ENCODE measurements at regions not wholly inside any gene's neighbourhood (a gene's known extent, or its start where the extent isn't known, plus 50 kb on each side); places are given as distances from the start of the nearest gene placed in this dataset.

DNA sequence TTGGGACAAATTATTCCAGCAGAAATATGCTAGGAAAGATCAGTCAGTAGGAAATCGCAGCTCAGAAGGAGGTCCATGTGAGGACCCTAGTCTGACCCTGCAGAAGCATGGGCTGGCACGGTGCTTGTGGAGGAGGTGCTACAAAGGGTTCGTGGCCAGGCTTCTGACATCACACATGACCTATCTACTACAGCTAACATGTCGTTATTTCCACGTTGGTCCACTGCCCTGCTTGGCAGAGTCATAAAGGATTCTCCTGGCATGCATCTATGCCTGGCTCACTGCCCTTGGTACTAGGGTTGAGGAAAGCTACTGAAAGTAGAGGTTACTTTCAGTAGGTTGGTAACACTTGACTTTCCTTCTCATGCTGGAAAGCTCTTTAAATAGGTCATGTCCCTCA, 118.1 kb upstream of the SHISA6 start:
- ATAC-seq, result no peak
- intact Hi-C loops (cut with micrococcal nuclease; ENCODE audit: unreplicated experiment), result no loop called here
- Histone ChIP-seq H3K9ac (ENCODE audit: control insufficient read depth, insufficient read depth, low read length) (no peak overlapping the region), H3K4me1 (ENCODE audit: control insufficient read depth, insufficient read depth, low read length) (no peaks in the 10 kb centered on the region), H3K27me3 (replicated peaks in 1 of 2; ENCODE audit: control insufficient read depth in 2 of 2, insufficient read depth in 2 of 2, low read length in 1 of 2) (no peaks in the 10 kb centered on the region), H3K27ac (ENCODE audit: control insufficient read depth, insufficient read depth) (no peak overlapping the region), H3K79me2 (ENCODE audit: control insufficient read depth, insufficient read depth, low read length) (no peaks in the 10 kb centered on the region), H3K4me2 (ENCODE audit: control insufficient read depth, insufficient read depth) (no peak overlapping the region), H3K36me3 (ENCODE audit: control insufficient read depth in 2 of 2, insufficient read depth in 2 of 2, low read length in 1 of 2) (no peaks in the 10 kb centered on the region), H3K9me3 (replicated peaks; ENCODE audit: control insufficient read depth, insufficient read depth, low read length) (no peaks in the 10 kb centered on the region), H2AFZ (ENCODE audit: control insufficient read depth, low read depth, low read length) (no peak overlapping the region), H3K4me3 (no peak overlapping the region), H4K20me1 (ENCODE audit: control insufficient read depth, insufficient read depth) (no peaks in the 10 kb centered on the region)
- 6% methylated on average over 5 of the region's 5 CpGs for WGBS (ENCODE audit: insufficient coverage, insufficient replicate concordance, low lambda C conversion rate, missing lambda C conversion rate)
- POLR2A ChIA-PET, result no interaction called here
- DNase-seq (ENCODE audit: low read depth, low spot score), result no peak
- RAD21 ChIA-PET (ENCODE audit: unreplicated experiment), result no interaction called here
- no peak for FAIRE-seq
- in situ Hi-C loops (cut with MboI), result no loop called here
- SMC1A ChIA-PET (ENCODE audit: uncharacterized antibody, unreplicated experiment), result no interaction called here
- TF ChIP-seq IRF4 (IDR thresholded peaks at IDR 0.05; ENCODE audit: low read depth, low read length), result no peak
- no peak for TF ChIP-seq NBN (IDR thresholded peaks at IDR 0.05)
- TF ChIP-seq GATAD2B (conservative IDR thresholded peaks at IDR 0.05; ENCODE audit: low read depth), result no peak
- TF ChIP-seq, protein P1, sequence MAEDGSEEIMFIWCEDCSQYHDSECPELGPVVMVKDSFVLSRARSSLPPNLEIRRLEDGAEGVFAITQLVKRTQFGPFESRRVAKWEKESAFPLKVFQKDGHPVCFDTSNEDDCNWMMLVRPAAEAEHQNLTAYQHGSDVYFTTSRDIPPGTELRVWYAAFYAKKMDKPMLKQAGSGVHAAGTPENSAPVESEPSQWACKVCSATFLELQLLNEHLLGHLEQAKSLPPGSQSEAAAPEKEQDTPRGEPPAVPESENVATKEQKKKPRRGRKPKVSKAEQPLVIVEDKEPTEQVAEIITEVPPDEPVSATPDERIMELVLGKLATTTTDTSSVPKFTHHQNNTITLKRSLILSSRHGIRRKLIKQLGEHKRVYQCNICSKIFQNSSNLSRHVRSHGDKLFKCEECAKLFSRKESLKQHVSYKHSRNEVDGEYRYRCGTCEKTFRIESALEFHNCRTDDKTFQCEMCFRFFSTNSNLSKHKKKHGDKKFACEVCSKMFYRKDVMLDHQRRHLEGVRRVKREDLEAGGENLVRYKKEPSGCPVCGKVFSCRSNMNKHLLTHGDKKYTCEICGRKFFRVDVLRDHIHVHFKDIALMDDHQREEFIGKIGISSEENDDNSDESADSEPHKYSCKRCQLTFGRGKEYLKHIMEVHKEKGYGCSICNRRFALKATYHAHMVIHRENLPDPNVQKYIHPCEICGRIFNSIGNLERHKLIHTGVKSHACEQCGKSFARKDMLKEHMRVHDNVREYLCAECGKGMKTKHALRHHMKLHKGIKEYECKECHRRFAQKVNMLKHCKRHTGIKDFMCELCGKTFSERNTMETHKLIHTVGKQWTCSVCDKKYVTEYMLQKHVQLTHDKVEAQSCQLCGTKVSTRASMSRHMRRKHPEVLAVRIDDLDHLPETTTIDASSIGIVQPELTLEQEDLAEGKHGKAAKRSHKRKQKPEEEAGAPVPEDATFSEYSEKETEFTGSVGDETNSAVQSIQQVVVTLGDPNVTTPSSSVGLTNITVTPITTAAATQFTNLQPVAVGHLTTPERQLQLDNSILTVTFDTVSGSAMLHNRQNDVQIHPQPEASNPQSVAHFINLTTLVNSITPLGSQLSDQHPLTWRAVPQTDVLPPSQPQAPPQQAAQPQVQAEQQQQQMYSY (CRISPR knock-in tag; IDR thresholded peaks at IDR 0.05), result no peak
- TF ChIP-seq, protein P2, sequence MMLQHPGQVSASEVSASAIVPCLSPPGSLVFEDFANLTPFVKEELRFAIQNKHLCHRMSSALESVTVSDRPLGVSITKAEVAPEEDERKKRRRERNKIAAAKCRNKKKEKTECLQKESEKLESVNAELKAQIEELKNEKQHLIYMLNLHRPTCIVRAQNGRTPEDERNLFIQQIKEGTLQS (IDR thresholded peaks at IDR 0.05; ENCODE audit: borderline replicate concordance, extremely low read depth, low read depth, low read length), result no peak
- TF ChIP-seq, protein P3, sequence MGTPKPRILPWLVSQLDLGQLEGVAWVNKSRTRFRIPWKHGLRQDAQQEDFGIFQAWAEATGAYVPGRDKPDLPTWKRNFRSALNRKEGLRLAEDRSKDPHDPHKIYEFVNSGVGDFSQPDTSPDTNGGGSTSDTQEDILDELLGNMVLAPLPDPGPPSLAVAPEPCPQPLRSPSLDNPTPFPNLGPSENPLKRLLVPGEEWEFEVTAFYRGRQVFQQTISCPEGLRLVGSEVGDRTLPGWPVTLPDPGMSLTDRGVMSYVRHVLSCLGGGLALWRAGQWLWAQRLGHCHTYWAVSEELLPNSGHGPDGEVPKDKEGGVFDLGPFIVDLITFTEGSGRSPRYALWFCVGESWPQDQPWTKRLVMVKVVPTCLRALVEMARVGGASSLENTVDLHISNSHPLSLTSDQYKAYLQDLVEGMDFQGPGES (IDR thresholded peaks at IDR 0.05), result no peak
- TF ChIP-seq JUND (IDR thresholded peaks at IDR 0.05; ENCODE audit: low read depth, low read length), result no peak
- TF ChIP-seq, protein P4, sequence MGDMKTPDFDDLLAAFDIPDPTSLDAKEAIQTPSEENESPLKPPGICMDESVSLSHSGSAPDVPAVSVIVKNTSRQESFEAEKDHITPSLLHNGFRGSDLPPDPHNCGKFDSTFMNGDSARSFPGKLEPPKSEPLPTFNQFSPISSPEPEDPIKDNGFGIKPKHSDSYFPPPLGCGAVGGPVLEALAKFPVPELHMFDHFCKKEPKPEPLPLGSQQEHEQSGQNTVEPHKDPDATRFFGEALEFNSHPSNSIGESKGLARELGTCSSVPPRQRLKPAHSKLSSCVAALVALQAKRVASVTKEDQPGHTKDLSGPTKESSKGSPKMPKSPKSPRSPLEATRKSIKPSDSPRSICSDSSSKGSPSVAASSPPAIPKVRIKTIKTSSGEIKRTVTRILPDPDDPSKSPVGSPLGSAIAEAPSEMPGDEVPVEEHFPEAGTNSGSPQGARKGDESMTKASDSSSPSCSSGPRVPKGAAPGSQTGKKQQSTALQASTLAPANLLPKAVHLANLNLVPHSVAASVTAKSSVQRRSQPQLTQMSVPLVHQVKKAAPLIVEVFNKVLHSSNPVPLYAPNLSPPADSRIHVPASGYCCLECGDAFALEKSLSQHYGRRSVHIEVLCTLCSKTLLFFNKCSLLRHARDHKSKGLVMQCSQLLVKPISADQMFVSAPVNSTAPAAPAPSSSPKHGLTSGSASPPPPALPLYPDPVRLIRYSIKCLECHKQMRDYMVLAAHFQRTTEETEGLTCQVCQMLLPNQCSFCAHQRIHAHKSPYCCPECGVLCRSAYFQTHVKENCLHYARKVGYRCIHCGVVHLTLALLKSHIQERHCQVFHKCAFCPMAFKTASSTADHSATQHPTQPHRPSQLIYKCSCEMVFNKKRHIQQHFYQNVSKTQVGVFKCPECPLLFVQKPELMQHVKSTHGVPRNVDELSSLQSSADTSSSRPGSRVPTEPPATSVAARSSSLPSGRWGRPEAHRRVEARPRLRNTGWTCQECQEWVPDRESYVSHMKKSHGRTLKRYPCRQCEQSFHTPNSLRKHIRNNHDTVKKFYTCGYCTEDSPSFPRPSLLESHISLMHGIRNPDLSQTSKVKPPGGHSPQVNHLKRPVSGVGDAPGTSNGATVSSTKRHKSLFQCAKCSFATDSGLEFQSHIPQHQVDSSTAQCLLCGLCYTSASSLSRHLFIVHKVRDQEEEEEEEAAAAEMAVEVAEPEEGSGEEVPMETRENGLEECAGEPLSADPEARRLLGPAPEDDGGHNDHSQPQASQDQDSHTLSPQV (IDR thresholded peaks at IDR 0.05), result no peak
- TF ChIP-seq, protein P5, sequence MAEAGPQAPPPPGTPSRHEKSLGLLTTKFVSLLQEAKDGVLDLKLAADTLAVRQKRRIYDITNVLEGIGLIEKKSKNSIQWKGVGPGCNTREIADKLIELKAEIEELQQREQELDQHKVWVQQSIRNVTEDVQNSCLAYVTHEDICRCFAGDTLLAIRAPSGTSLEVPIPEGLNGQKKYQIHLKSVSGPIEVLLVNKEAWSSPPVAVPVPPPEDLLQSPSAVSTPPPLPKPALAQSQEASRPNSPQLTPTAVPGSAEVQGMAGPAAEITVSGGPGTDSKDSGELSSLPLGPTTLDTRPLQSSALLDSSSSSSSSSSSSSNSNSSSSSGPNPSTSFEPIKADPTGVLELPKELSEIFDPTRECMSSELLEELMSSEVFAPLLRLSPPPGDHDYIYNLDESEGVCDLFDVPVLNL (IDR thresholded peaks at IDR 0.05; ENCODE audit: low read depth, low read length), result no peak
- TF ChIP-seq, protein P6, sequence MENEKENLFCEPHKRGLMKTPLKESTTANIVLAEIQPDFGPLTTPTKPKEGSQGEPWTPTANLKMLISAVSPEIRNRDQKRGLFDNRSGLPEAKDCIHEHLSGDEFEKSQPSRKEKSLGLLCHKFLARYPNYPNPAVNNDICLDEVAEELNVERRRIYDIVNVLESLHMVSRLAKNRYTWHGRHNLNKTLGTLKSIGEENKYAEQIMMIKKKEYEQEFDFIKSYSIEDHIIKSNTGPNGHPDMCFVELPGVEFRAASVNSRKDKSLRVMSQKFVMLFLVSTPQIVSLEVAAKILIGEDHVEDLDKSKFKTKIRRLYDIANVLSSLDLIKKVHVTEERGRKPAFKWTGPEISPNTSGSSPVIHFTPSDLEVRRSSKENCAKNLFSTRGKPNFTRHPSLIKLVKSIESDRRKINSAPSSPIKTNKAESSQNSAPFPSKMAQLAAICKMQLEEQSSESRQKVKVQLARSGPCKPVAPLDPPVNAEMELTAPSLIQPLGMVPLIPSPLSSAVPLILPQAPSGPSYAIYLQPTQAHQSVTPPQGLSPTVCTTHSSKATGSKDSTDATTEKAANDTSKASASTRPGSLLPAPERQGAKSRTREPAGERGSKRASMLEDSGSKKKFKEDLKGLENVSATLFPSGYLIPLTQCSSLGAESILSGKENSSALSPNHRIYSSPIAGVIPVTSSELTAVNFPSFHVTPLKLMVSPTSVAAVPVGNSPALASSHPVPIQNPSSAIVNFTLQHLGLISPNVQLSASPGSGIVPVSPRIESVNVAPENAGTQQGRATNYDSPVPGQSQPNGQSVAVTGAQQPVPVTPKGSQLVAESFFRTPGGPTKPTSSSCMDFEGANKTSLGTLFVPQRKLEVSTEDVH (IDR thresholded peaks at IDR 0.05; ENCODE audit: low read depth, partially characterized antibody), result no peak
- CTCF ChIA-PET, result no interaction called here
- no TSS peak for BruUV-seq (replicated peaks)
